HG02870 (cell line): ENCODE measurements at regions not wholly inside any gene's neighbourhood (a gene's known extent, or its start where the extent isn't known, plus 50 kb on each side); places are given as distances from the start of the nearest gene placed in this dataset.

Experiments used
- ATAC-seq: cut with Tn5 transposase; IDR thresholded peaks from one replicate; pipeline ENCODE4 v1.9.1; 2021; ENCODE audit warnings: mild to moderate bottlenecking, moderate library complexity; ENCODE audit not compliant: unreplicated experiment

DNA sequence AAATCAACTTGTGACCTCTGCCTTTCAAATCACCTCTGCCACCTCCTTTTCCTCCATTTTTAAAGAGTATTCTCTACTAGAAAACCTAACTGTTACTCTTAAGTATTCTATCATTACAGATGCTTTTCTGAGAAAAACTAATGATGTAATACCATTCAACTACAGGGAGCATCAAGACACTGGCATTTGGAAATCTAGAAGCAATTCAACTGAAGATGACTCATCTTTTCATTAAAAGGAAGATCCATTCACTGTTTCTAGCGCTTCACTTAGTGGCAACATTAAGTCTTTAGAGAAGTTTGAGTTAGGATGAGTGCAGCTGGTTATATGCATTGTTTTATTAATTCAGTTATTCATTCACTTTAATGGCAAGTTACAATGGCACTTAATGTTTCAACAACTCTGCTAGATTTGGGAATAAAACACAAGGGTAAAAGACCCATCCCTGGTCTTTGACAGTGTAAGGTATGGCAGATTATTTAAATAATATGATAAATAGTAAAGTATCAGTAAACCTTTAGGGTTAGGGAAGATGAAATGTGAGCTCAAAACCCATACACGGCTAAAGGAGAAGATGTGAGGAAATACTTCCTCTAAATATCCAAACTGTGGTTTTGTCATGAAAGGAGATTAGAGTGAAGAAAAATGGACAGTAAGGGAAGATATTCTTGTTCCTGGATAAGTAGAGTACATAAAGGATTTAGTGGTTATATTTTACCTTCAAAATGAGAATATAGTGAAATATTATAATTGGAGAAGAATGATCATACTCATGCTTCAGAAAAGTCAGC, 61.7 kb downstream of the KCNJ2 start:
- no peak for ATAC-seq

DNA sequence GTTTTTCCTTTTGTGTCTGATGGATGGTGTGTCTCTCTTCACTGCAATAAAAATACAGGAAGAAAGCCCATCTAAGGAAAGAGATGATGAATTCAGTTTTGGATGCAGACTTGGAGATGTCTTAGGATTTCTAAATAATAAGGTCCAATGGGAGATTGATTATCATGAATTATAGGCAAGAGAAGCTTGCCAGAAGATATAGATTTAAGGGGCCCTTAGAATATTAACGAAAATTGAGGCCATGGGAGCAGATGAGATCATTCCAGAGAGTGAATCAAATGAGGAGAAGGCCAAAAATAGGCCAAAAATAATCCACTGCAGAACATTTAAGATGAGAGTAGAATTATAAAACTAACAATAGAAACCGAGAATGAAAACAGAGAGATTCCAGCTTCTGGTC, 63.1 kb downstream of the KCNJ2 start:
- ATAC-seq = no peak

DNA sequence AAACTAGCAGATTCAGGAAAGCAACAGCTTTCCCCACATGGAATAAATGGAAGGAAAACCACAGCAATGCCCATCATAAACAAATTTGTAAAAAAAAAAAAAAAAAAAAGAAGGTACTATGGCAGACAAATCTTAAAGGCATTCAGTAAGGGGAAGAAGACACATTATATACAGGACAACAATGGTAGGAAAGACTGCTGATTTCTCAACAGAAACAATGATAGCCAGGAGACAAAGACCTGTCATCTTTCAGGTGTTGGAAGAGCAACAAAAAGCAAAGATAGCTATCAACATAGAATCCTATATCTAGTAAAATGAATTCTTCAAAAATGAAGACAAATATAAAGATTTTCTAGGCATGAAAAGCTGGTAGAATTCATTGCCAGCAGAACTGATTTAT, 65.9 kb downstream of the KCNJ2 start:
- ATAC-seq = no peak

DNA sequence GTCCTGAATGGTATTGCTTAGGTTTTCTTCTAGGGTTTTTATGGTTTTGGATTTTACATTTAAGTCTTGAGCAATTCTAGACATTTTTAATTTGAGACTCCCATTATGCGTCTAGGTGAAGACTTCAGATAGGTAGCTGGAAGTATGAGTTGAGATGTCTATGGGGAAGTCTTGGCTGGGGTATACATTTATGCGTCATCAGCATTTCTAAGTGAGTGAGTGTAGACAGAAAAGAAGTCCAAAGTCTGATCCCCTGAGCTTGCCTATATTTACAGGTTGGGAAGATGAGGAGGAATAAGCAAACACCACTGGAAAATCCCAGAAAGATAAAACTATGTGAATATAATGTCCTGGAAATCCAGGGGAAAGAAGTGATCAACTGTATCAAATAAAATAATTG, 68.9 kb downstream of the KCNJ2 start:
- no peak for ATAC-seq

DNA sequence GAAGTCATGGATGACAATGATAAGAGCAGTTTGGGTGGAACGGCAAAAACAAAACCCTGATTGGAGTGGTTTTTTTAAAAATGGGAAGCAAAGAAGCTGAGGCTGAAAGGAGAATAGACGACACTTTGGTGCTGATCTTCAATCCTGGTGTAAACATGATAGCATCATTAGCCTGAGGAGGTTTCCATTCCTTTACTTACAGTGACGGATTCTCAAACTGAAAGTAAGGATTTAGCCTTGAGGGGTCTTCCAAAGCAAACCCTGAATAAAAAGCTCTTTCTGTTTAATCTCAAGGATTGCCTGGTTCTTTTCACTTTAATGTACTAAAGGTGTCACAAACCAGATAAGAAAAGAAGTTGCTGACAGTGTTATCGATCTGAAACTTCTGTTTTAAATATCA, 69.3 kb downstream of the KCNJ2 start:
- no peak for ATAC-seq

DNA sequence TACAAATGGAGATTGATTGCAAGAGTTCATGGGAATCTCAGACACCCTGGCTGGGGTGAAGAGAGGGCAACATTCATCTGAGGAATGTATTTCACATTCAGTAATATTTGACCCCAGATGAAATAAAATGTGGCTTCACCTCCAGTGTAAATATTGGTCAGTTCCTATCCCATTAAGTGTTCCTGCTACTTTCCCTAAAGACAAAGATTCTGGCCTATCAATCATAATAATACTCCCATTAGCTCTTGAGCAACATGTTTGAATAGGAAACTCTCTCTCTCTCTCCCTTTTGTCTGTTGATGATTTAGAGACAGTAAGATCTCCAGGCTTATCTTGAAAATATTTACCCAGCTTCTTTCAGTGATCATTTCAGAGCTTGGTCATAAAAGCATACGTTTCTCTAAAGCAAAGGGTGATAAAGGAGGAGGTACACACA, 70.1 kb downstream of the KCNJ2 start:
- ATAC-seq = no peak

DNA sequence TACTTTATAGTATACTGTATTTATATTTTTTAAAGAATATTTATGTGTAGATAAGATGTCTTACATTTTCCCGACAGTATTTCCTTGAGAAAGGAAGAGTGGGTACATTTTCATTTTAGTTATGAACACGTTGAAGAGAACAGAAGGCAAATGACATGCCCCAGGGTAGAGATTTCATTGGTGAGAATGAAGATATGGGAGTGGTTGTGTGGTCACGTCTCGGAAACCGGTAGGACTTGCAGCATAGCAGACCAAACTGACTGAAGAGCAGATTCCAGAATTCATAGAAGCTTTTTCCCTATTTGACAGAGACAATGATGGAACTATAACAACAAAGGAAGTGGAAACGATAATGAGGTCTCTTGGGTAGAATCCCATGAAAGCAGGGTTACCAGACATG, 71.7 kb downstream of the KCNJ2 start:
- ATAC-seq = no peak

DNA sequence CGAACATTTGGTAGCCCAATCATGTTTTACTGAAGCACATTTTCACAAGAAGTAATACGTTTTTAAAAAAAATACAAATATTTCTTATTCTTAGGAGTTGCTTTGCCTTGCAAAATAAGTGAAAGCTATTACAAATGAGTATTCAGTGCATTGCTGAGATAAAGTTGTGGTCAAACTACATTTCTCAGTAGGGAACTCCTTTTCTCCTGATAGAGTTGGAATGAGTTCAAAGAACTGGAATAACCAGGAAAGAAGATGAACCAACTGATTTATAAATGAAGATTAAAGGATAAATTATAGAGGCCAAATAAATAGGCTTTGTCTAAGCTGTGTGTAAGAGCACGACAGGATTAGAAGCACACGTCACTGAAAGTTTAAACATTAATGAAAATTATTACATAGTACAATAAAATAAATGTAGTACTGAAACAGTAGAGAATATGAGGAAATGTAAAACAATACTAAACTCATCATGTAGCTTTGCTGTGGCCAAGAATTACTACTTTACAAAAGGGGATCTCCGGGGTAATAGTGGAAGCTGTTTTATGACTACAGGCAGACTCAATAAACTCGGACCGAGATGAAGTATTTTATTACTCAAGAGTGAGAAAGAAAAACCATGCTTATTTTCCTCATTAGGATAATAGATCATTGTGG, 73.6 kb downstream of the KCNJ2 start:
- no peak for ATAC-seq

DNA sequence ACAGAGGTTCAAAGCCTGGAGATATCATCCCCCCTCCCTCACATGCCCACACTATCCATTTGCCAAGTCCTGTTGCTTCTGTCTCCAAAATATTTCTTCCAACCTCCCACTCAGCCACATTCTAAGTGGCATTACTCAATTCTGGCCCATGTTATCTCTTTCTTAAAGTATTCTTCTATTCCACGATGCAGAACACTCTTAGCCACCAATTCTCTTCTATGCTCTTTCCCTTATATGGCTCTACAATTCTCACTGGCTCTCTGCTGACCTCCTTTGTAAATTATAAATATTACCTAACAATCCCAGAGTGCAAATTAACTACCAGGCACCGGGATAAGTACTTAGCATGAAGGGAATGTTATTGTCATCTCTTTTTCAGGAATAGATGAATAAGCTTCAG, 82.4 kb downstream of the KCNJ2 start:
- no peak for ATAC-seq

DNA sequence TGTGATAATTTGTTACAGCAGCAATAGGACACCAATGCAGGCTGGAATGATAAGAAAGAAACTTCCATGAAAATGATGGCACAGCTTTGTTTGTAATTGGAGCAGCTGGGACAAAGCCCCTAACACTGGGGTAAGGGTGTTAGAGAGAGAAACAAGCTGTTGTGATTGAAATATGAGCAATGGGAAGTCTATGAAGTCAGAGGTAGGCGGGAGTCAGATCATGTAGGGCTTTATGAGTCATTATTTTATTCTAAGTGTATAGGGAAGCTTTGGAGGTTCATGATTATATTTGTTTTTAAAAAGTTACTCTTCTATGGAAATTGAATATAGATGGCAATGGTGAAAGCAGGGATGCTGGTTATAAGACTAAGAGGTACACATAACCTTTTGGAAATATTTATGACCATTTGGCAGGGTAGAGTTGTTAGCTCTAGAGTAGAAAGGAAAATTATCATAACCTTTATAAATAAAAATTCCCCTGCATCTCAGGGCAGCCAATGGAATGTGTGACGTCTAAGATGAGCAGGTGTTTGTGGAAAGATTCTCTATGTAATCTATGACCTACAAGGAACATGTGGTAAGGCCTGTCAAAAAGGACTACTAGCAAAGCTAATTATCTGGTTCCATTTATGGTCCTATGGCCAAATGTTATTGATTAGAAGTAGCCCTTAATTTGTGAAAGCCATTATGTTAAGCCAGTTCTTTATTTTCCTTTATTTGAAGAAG, 85.6 kb downstream of the KCNJ2 start:
- no peak for ATAC-seq

DNA sequence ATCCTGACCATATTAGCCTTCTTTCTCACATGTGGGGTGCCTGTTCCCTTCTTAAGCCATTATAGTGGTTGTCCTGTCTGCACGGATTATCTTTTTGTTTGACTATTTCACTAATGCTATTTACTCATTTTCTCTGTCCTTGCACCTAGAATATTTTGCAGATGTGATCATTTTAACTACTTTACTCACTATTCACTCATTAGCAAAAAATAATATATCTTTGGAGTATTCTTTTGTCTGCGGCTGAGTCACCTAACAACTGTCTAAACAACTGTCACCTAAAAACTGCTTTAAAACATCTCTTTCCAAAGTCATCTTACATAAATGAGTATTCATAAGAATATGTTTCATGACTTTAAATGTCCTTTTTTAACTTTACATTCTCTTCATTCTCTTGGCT, 87.4 kb downstream of the KCNJ2 start:
- ATAC-seq = no peak

DNA sequence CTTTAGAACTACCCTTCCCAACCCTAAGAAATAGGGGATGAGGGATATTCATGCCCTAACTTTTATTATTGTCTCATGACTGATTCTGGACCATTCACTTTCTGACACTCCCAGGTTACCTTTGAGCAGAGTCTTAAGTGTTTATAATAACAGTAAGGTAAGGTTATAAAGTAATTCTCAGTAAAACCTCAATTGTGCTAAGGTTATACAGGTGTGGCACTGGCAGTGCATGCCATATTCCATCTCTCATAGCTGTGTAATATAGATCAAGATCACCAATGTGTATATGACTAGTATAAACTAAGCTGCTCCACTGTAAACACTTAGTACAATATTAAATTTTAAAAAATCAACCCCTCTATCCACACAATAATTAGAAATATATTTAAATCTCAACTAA, 89.1 kb downstream of the KCNJ2 start:
- ATAC-seq = no peak

DNA sequence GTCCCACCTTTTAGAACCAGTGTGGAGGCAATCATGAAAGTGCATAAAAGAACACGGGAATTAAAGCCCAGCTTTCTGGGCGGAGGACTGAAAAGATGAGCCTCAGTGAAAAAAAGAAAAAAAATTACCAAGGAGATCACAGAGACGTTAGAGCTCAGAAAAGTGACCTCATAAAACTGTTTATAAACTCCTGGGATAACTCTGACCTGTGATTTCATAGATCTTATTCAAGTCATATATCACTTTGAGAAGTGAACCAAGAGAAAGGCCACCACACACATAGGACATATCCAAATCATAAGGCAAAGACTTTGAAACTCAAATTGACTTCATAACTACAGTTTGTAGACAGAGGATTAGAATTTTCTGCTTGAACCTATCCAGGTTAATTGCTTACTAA, 90.1 kb downstream of the KCNJ2 start:
- no peak for ATAC-seq

DNA sequence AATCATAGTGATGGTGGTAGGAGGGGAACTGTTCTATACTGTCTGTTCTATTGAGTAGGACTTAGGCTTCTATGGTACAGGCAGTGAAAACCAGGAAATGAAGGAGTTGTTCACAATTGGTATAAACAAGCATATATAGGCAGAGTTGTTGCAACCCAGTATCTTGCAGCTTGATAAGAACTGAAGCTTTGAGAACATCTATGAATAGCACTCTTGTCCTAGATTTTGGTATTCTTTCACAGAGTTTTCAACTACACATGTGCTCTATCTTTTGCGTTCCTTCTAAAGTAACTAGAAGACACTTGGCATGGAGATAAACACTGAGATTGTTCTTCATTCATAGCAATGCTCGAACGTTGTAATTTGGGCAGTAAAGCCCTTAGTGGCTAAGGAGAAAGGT, 91.8 kb downstream of the KCNJ2 start:
- no peak for ATAC-seq

DNA sequence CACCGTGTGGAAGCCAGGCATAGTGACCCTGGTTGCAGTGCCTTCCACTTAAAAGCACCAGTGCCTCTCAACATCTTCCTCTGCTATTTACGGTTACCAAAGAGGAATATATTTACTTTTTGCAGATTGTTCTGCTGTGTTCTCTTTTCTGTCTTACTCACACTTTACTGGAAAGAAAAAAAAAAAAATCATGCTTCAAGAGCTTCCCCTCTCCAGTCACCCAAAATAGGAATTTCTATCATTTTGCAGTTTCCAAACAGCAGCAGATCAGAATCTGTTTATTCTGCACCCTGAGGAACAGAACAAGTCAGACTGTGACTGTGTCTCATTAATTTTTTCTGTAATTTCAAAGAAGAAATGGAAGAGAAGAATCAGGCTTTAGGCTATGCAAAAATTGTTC, 96.1 kb downstream of the KCNJ2 start:
- no peak for ATAC-seq

DNA sequence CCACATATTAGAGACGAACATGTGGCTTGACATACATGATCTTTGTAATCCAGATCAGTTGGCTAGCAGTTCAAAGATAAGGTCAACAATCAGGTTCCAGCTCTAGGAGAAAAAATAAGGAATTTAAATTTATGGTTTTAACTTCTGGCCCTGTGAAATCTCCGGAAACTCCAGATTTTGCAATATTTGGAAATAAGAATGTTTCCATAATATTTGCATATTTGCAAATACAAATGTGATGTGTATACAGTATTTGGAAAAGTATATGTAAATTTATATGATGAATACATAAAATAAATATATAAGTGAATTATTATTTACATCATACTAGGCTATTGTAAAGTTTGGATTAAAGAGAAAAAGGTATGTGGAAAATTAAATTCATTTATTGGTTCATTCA, 97.1 kb downstream of the KCNJ2 start:
- ATAC-seq = no peak

DNA sequence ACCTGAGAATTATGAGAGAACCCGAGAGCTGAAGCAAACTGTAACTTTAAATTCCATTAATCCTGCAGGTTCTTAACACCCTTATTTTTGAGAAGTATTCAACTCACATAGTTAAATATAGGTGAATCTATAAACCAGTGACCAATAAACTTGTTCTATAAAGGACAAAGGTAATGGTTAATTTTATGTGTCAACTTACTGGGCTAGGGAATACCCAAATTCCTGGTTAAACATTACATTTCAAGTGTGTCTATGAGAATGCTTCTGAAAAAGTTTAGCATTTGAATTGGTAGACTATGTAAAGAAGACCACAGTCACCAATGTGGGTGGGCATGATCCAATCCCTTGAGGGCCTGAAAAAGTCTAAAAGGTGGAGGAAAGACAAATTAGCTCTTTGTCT, 99.1 kb downstream of the KCNJ2 start:
- ATAC-seq = no peak

DNA sequence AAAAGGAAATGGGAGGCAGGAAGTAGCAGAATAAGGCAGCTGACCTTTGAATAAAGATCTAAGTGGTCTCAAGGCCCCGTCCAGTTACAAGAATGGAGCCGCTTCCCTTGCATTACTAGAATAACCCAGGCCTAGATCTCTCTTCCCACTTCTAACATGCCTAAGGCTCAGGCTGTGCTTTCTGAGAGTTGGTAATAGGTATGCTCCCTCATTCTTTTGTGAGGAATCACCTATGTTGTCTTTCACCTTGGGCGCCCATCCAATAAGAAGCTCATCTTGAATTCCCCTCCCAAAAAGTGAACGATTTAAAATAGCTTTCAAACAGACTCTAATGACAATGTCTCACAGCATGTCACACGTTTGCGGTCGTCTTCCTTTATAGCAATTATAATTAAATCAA, 101.2 kb downstream of the KCNJ2 start:
- ATAC-seq = no peak

DNA sequence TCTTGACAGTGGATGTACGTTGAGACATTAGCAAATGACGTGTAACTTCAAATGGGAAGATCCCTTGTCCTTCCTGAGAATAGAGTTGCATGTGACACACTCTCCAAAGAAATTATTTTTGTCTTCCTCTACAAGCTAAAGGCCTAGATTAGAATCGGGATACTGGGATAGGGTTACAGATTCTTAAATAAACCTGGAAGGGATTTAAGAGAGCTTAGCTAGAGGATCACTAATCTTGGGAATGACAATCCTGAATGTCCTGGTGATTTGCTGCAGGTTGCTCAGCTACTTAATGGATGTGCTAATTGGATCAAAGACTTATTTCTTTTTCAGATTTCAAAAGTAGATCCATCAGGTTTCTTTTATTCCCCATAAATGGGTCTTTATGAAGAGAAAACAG, 101.9 kb downstream of the KCNJ2 start:
- ATAC-seq = no peak

DNA sequence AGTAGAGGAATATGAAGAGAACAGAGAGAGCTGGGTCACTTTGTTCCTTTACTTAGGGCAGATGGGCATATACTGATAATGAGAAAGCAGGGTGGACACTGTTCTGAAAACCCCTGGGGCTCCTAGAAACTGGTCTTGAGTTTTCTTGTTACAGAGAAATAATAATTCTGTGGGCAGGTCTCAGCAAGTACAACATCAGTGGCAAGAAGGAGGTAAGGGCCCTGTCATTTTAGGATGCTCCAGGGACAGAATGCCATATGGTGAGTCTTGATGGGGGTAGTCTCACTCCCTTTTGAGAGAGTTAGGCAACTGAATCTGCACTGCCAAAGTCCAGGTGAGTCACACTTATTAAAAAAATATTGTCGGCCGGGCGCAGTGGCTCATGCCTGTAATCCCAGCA, 102.3 kb downstream of the KCNJ2 start:
- no peak for ATAC-seq

DNA sequence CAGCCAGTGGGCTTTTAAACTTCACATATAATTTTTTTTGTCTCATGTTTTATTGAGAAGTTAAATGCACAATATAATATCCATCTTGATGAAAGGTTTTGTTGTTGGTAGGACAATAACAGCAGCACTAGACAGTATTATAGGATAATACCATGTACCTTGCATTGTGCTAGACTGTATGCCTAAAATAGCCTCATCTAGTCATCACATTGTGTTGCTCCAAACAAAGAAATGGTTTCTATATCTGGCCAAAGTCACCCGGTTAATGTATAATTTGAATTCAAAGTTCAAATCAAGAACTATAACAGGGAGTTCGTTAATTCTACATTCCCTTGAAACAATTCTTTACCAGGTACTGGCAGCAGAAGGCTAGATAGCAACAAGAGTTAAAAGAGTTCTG, 104.9 kb downstream of the KCNJ2 start:
- no peak for ATAC-seq

DNA sequence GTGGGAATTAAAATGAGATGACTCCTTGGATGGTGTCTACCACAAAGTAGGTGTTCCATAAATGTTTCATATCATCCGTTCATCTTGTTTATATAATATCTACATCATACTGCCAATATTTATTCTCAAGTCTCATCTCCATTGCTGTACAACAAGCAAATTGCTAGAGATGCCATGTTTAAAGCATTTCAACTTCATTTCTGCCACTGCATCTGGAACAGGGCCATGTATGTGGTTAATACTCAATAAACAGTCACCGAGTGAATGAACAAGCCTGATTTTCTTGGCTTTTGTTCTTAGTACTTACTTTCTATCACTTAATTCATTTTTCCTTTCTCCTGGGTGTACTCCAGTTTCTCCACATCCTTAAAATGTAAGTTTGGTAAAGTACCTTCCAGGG, 107.6 kb downstream of the KCNJ2 start:
- ATAC-seq = no peak
